NCI-H226 (cell line): ENCODE measurements at regions not wholly inside any gene's neighbourhood (a gene's known extent, or its start where the extent isn't known, plus 50 kb on each side); places are given as distances from the start of the nearest gene placed in this dataset.

Experiments
- DNase-seq: peaks from one replicate; pipeline ENCODE4 v3.0.0-alpha.2; 2015

- DNase-seq, result no peak
Observed at GRCh38 chr5:124692950-124693349, 53.5 kb downstream of the ZNF608 start.

GRCh38 chr5:124692324-124692723 is 54.1 kb downstream of the ZNF608 start:
- peak; percentile 67 for DNase-seq

GRCh38 chr5:124689653-124690052 is 56.8 kb downstream of the ZNF608 start:
- DNase-seq, result no peak

GRCh38 chr5:124686239-124687004 is 60.0 kb downstream of the ZNF608 start:
- no peak for DNase-seq

- DNase-seq, result no peak
Observed at GRCh38 chr5:124685404-124685930, 61.0 kb downstream of the ZNF608 start.

- DNase-seq, result no peak
Observed at GRCh38 chr5:124683917-124684555, 62.4 kb downstream of the ZNF608 start.

GRCh38 chr5:124679578-124680199 is 66.8 kb downstream of the ZNF608 start:
- DNase-seq, result no peak

- no peak for DNase-seq
Observed at GRCh38 chr5:124678922-124679519, 67.4 kb downstream of the ZNF608 start.

GRCh38 chr5:124678468-124678867 is 68.0 kb downstream of the ZNF608 start:
- DNase-seq, result no peak

GRCh38 chr5:124677374-124678351 is 68.8 kb downstream of the ZNF608 start:
- no peak for DNase-seq

- no peak for DNase-seq
Observed at GRCh38 chr5:124675931-124676846, 70.2 kb downstream of the ZNF608 start.

GRCh38 chr5:124671193-124671592 is 75.2 kb downstream of the ZNF608 start:
- DNase-seq, result no peak

GRCh38 chr5:124670722-124671184 is 75.7 kb downstream of the ZNF608 start:
- no peak for DNase-seq

- peak; percentile 36 for DNase-seq
Observed at GRCh38 chr5:124669956-124670721, 76.3 kb downstream of the ZNF608 start.

GRCh38 chr5:124669300-124669648 is 77.2 kb downstream of the ZNF608 start:
- DNase-seq, result no peak

- no peak for DNase-seq
Observed at GRCh38 chr5:124668353-124669299, 77.8 kb downstream of the ZNF608 start.

- DNase-seq, result no peak
Observed at GRCh38 chr5:124665625-124666024, 80.8 kb downstream of the ZNF608 start.

- DNase-seq, result peak; percentile 40
Observed at GRCh38 chr5:124665035-124665434, 81.4 kb downstream of the ZNF608 start.

- DNase-seq, result peak; percentile 28
Observed at GRCh38 chr5:124664287-124664686, 82.2 kb downstream of the ZNF608 start.
